ENCODE measurements at regions not wholly inside any gene's neighbourhood (a gene's known extent, or its start where the extent isn't known, plus 50 kb on each side); places are given as distances from the start of the nearest gene placed in this dataset.

DNA sequence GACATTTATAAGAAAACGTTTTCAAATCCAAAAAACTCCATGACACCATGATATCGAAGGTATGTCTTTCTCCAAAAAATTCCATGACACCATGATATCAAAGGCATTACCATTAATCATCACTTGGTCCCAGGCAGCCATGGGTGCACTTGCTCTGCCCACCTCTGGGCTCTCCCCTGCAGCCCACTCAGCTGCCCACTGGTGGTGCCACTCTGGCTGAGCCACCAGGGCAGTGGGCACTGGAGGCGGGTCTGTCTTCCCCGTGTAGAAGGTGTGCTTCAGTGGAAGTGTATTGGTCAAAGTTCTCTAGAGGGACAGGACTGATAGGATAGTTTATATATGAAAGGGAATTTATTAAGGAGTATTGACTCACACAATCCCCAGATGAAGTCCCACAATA is 240.4 kb downstream of the KLF6 start:
- DNase-seq (ENCODE audit: low read depth in 3 of 3): no peak

DNA sequence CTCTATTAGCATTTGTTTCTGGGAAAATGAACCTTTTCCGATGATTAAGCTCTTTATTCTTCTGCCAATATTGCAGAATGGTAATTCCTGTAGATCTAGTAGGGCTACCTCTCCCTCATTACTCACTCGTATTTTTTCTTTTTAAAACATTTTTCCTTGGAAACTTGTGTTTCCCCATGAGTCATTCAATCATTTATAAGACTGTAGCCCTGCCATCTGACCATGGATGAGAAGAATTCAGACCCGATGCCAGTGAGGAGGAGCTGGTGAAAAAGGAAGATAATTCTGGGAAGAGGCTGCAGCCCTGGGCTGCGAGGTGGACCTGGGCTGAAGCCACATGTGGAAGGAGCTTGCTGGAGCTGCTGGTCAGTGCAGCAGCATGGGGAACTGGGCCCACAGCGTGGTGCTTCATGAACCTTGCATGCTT is 242.8 kb downstream of the KLF6 start:
- DNase-seq (ENCODE audit: low read depth in 3 of 3): no peak

DNA sequence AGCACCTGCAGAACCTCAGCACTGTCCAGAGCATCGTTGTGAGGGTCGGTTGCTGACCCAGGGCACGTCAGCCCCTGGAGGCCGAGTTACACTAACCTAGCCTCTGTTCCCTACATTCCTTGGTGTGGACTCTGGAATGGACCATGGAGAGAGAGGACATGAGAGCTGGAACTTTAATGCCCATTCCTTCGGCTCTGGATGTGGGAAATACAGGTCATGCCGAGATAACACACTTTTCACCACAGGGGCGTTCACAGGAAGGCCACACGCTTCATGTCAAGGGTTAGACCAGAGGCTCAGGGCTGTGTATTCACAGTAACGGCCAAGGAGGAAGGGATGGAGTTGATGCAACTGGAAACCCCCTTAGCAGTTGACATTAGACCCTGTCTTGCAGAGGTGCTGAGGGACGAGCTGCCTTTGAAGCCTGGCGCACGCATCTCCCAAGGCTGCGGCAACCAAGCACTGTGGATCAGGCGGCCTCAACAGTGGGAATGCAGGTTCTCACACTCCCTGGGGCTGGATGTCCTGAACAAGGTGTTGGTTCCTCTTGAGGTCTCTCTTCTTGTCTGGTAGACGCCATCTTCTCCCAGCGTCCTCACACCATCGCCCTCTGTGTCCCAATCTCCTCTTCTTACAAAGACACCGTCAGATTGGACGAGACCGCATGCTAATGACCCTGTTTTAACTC is 245.2 kb downstream of the KLF6 start:
- no peak for DNase-seq (ENCODE audit: low read depth in 3 of 3)

DNA sequence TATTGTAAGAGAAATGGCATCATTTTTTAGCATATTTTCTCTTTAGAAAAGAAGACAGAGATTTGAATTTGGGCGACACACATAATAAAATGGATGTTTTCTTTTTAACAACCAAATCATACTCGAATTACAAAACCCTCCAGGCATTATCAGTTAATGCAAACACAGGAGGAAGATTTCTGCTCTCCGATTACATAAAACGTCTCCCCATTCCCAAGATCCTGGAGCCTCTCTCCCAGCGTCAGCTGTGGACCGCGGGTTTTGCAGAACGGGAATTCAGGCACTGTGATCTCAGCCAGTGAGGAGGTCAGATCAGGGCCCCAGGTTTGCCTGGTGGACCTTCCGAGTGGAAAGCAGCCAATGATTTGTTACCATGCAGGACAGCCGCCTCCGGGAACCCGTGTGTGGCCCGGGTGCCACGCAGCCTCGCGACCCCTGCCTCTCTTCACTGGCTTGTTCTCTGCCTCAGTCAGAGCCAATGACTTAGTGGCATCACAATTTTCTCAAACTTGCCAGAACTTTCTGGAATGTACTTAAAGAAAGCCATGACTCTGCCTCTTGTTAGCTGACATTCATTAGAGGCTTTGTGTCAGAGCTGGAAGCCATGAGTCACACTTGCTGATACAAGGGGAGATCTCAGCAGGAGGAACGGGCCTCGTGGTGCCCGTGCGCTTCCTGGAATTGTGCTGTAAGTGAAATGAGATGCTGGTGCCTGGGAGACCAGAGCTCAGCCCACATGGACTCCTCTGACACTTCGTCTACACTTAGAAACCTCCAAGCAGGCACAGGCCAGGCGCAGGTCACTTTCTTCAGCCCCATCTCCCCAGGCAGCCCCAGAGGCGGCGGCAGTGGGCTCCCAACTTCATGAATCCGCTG is 246.1 kb downstream of the KLF6 start:
- peak in 1 of 3 experiments; percentile 14 for DNase-seq (ENCODE audit: low read depth in 3 of 3)

DNA sequence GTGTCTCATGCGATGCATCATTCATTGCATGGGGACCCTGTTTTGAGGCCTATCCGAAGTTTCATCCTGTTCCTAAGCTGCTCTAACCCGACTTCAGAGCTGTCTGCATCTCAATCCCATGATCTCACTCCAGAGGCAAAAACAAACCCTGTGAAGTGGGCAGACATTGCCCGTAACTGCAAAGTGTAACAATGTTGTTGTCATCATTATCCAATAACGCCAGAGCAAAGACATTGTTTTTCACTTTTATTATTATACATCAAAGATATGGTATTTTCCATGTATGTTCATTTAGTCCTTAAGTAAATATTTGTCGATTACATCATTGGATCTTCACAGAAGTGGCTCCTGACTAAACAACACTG is 246.7 kb downstream of the KLF6 start:
- no peak for DNase-seq (ENCODE audit: low read depth in 3 of 3)

DNA sequence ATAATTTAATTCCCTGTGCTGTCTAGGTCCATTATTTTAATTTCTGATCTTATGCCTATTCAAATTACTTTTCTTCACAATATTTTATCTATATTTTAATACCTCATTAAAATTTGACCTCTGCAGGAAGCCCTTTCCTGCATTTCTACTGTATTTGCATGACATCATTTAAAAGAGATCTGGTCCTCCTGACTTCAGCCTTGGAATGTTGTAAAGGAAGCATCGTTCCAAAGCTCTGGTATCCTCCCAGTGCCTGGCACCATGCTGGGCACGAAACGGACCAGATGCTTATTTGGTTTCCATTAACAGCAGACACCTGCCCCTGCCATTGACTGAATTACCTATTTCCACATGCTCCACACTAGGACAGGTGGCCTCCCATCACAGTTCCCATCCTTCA is 247.5 kb downstream of the KLF6 start:
- DNase-seq (ENCODE audit: low read depth in 3 of 3): no peak

DNA sequence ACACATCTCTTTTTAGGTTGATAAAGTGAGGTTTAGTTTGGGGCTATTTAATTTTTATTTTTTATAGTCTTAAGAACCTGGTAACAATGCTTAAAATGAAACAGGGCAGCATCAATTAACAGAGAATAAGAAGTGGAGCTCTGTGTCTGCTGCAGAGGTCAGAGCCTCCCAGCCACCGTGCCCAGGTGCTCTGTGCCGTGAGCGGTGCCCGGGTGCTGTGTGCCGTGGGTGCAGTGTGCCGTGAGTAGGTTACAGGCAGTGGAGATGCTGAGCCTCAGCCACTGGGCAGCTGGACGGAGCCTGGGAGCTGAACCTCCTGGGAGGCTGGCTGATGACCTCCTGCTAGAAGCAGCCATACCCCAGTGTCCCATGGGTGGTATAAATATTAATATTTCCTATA is 250.0 kb downstream of the KLF6 start:
- DNase-seq (ENCODE audit: low read depth in 3 of 3): no peak

DNA sequence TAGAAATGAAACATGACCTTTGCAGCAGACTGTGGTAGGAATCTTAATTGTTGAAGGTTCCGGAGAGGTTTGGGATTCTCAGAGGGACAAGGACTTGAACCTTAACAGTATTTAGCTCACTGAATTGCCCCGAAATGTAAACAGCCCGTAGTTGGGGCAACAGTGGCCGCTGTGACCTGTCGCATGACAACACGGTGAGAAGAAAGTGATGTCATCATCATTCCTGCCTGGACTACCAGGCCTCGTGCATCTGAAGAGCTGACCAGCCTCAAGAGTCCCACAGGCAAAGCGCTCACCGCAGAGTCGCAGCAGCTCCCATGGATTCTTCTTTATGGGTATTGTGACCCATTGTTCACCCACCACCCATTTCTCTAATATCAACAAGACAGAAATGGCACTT is 250.6 kb downstream of the KLF6 start:
- no peak for DNase-seq (ENCODE audit: low read depth in 3 of 3)

DNA sequence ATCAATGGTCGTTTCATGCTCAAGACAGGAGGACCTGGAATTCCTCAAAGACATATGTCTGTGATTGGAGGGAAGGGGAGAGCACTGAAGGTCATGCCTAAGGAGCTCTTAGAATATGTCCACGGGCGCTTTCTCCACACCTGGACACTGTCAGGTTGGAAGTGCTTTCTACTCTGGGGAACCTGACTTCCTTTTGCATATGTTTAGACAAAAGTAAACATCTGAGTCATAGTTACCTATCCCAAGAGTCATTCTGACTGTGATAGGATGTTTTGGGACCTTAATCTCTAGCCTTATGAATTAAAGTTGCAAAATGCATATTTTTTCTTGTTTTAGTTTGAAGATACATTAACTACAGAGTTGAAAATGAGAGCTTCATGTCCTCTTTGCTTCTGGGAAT is 251.7 kb downstream of the KLF6 start:
- no peak for DNase-seq (ENCODE audit: low read depth in 3 of 3)

DNA sequence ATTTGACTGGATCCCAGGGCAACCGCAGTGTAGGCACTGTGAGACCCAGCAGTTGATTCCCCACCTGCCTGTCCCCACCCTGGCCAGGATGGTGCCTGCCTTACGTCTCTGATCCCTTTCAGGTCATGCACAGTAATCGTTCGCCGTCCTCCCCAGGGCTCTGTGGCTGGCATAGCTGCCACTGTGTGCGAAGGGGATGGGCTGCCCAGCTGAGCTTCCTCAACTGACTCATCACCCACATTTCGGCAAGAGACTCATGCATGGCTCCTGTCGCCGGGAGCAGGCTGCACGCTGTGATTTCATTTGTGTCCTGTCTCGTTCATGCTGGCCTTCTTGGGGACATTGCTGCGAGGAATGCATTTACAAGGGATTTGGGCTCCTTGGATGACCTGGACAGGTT is 252.4 kb downstream of the KLF6 start:
- no peak for DNase-seq (ENCODE audit: low read depth in 3 of 3)

DNA sequence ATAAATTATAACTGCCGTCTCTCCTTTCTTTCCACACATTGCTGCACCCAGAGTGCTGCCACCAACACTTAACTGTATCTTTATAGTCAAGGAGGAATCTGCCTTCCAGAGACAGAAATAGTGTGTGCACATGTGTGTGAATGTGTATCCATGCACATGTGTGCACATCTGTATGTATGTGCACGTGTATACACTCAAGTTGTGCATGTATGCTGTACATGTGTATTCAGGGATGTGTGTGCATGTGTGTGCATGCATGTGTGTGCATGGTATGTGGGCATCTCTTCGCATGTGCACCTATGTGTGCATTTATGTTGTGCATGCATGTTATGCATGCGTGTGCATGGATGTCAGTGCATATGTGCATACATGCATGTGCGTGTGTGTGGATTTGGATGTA is 253.3 kb downstream of the KLF6 start:
- no peak for DNase-seq (ENCODE audit: low read depth in 3 of 3)

DNA sequence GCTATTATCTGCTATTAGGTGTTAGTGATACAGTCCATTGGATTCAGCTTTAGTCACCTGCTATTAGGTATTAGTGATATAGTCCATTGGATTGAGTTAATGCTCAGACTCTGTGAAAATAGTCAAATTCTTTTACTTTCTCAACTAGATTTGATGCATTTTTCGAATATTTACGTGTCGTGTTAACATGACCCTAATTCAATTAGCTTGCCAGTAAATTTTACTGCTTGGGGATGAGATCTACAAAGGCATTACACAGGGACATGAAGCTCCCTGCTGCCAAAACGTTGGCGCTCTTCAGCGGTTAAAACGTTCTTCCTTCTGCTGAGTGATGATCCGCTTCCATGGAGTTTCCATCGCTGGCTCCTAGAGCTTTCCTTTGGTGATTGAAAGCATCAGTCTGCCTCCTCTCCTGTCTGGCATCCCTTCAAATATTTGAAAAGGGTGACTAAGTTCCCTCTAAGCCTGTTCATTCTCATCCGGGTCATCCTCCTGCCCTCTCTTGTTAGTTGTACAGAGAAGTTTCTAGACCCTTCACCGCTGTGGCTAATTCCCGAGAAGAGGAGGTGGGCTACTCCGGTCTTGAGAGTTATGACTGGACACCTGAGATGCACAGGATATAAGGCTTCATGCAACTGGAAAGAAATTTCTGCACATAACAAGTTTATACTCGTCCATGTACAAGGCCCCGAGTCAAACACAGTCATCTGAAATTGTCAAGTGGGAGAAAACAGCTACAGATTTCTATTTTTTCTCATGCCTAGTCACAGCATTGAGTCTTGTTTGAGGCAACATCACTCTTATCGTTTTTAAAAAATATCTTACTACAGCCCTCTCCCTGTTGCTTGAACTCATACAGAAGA is 254.0 kb downstream of the KLF6 start:
- DNase-seq (ENCODE audit: low read depth in 3 of 3): no peak

DNA sequence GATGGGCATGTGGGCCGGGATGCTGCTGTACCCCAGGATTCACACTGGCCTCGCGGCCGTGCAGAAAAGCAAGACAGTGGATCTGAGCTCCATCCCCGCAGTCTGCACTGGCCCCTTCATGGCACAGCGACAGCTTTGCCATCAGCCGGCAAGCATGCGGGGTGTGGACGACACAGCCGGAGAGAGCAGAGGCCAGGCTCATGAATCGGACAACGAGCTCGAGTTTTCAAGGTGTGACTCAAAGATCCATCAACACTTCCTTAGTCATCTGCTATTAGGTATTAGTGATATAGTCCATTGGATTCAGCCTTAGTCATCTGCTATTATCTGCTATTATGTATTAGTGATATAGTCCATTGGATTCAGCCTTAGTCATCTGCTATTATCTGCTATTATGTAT is 254.7 kb downstream of the KLF6 start:
- DNase-seq (ENCODE audit: low read depth in 3 of 3): no peak

DNA sequence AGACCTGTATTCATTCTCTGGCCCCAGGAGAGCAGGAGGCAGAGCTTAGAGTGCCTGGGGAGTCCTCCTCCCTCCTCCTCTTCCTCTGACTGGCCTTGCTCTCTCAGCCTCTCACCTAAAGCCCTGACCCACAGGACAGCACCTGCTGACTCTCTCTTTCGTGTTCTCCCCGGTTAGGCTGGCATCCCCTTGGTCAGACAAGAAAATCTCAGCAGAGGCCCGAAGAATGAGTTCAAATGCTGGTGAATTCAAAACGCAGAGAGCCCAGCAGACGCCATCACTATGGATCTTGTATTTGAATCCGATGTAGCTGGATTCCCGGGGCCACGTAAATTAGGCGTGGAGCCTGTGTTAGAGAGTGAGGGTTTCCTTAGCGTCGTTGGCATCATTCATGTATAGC is 255.3 kb downstream of the KLF6 start:
- no peak for DNase-seq (ENCODE audit: low read depth in 3 of 3)

DNA sequence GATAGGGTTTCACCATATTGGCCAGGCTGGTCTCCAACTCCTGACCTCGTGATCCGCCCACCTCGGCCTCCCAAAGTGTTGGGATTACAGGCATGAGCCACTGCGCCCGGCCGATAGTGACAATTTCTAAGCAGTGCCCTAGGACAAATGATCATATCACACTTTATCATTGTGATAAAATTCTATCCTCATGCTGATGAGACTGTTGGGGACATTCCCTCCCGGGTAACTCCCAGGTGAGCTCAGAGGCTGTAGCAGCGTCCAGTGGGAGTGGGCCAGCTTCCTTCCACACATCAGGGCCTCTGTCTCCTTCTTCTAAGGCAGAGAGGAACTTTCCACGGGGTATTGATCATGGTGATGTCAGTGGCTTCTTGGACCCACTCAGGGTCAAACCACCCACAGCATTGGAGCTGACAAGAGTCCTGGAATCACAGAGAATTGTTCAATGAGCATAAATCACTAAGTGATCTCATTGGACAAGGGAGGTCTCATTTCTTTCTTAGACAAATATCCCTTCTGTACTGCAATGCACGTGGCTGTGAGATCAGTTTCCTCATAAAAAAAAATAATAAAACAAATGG is 256.1 kb downstream of the KLF6 start:
- no peak for DNase-seq (ENCODE audit: low read depth in 3 of 3)

DNA sequence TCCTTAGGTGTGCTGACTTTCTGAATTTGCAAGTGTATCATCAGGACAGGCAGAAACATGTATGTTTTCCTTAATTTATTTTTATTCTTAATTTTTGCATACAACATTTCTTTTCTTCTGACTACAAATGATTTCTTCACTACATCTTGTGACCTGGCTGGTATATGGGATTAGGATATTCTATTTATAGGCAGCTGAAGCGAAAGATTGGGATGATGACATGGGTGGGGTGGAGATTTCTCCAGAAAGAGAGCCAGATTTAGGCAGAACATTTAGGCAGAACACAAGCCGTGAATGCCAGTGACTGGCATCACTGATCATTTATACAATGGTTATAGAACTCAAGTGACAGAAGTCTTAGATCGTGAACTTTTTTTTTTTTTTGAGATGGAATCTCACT is 256.7 kb downstream of the KLF6 start:
- no peak for DNase-seq (ENCODE audit: low read depth in 3 of 3)

DNA sequence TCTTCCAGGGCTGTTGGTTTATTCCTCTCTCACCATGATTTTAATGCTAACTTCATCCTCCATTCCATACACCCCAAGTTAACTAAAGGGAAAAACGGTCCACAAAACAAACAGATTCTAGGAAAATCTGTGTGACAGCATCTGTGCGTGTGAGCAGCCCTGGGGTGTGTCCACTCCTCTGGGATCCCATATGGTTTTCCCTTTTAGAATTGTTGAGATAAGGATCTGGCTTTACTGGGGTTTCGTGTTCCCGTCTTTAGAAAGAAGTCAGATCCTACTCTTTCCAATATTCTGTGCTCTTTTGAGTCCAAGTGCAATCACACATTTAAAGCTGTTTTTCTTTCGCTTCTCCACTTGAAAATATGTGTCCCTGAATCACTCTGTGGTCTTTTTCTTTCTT is 257.1 kb downstream of the KLF6 start:
- no peak for DNase-seq (ENCODE audit: low read depth in 3 of 3)

DNA sequence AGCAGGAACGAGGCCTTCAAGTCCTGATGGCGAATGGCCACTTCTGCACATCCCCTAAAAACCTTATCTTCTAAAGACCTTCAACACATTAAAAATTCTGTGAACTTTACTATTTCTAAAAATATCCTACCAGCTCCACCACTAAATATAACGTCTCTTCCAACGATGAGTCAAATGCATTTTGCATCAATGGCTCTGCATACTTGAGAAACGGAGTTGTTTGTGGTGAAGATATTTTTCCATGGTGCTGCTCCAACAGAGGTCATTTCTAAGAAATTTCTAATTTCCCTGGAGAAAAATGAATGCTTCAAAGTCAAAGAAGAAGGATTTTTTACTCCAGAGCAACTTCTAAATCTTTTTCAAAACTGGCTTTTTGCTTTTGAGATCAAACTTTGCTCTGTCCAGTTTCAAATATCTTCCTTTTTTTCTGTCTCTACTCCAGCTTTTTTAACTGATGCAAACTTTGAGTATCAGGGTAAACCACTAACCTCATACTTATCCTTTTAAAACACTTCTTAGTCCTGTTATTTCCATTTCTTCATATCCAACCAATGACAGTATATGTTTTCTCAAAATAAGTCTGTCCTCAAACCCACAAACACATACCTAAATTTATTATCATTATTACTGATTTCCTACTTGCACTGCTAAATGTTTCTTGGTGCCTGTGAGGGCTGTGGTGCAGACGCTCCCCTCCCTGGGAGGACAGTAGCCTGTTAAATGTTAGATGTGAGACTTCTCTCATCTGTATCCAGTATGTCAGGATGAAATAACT is 258.1 kb downstream of the KLF6 start:
- no peak for DNase-seq (ENCODE audit: low read depth in 3 of 3)

DNA sequence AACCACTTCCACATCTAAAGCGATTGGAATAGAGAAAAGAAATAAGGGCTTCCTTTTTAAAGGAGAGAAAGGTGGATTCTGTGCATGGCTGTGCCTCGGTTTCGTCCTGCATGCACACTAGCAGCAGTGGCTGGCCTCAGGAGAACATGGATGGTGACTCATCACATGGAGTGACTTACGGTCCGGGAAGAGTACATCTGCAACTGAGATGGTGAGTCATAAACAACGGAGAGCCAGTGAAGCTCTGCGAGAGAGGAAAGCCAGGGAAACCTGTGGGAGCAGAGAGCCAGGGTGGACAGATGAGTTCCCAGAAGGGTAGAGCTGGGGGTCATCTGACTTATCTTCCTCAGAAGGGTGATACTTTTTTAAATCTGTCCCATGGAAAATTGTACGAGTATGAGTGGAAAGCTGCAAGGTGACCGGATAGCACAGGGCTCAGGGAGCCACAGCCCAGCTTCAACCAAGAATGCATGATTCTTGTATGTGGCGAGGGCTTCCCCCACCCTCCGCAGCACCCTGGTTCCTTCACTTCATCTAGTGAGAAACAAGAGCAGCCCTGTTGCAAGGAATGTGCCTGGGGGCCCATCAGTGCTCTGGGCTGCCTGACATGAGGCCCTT is 259.1 kb downstream of the KLF6 start:
- DNase-seq (ENCODE audit: low read depth in 3 of 3): no peak

DNA sequence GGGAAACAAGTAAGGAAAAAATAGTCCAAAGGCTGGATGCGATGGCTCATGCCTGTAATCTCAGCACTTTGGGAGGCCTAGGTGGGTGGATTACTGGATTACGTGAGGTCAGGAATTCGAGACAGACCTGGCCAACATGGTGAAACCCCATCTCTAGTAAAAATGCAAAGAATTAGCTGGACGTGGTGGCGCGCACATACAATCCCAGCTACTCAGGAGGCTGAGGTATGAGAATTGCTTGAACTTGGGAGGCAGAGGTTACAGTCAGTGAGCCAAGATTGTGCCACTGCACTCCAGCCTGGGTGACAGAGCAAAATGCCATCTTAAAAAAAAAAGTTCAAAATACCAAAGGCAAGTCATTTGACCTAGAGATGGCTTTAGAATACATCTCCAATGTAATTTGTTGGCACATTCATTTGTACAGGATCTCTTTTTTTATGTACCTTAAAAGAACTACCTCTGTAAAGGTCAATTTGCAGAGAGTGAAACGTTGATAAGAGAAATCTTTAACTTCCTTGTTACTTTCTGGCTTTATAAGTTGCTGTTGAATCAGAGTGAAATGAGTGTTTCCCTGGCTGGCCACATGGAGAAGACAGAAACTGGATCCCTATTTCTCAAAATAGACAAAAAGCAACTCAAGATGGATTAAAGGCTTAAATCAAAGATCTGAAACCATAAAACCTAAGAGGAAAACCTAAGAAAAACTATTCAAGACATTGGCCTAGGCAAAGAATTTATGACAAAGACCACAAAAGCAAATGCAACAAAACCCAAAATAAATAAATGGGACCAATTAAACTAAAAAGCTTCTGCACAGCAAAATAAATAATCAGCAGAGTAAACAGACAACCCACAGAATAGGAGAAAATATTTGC is 260.7 kb downstream of the KLF6 start:
- no peak for DNase-seq (ENCODE audit: low read depth in 3 of 3)
